H1 (cell line): ENCODE measurements at regions not wholly inside any gene's neighbourhood (a gene's known extent, or its start where the extent isn't known, plus 50 kb on each side); places are given as distances from the start of the nearest gene placed in this dataset.

Experiments used
- CTCF ChIA-PET: fragments of 300-600 bp; sonication (Branson Sonifier 250); formaldehyde crosslinking; loops from one replicate; lab custom pipeline; 2021; ENCODE audit not compliant: partially characterized antibody; lab: Charles Lee
- POLR2A ChIA-PET: fragments of 300-600 bp; sonication (Branson Sonifier 250); formaldehyde crosslinking; loops from one replicate; lab custom pipeline; 2021; ENCODE audit warnings: inconsistent platforms; ENCODE audit not compliant: partially characterized antibody; lab: Charles Lee
- DNase-seq, 2 experiments: peaks; one replicate each; pipeline versions ENCODE4 v3.0.0 to v3.0.0-alpha.2; 2010 to 2022; ENCODE audit warnings: low spot score in 2 of 2, low read depth in 1 of 2, mixed read lengths in 1 of 2
- FAIRE-seq: peaks from 2 replicates; lab custom pipeline; 2011; peaks lifted over from hg19 to GRCh38; lab: Jason Lieb, UNC
- H2AFZ ChIP-seq: 2 replicates; pipeline ENCODE4 v1.8.1; 2012; ENCODE audit warnings: low read length, inconsistent platforms
- H2AK5ac ChIP-seq: 2 replicates; pipeline ENCODE4 v1.6.1; 2013; ENCODE audit warnings: low read depth, low read length
- H2BK120ac ChIP-seq: replicated peaks from 2 replicates; pipeline ENCODE3; 2013; ENCODE audit warnings: low read depth, low read length, inconsistent platforms
- H2BK12ac ChIP-seq: 2 replicates; pipeline ENCODE4 v1.6.1; 2013; ENCODE audit warnings: low read depth, low read length
- H2BK15ac ChIP-seq: 2 replicates; pipeline ENCODE4 v1.6.1; 2013; ENCODE audit warnings: low read length
- H2BK20ac ChIP-seq: 2 replicates; pipeline ENCODE4 v1.6.1; 2013; ENCODE audit warnings: low read length
- H2BK5ac ChIP-seq: 2 replicates; pipeline ENCODE4 v1.6.1; 2013; ENCODE audit warnings: low read depth, low read length
- H3K14ac ChIP-seq: 2 replicates; pipeline ENCODE4 v1.6.1; 2013; ENCODE audit warnings: inconsistent platforms; ENCODE audit not compliant: insufficient read length
- H3K18ac ChIP-seq: 2 replicates; pipeline ENCODE4 v1.6.1; 2013; ENCODE audit warnings: low read length; ENCODE audit errors: extremely low read depth
- H3K23ac ChIP-seq: 2 replicates; pipeline ENCODE4 v1.6.1; 2013; ENCODE audit warnings: inconsistent platforms; ENCODE audit not compliant: insufficient read length
- H3K23me2 ChIP-seq: 2 replicates; pipeline ENCODE4 v1.6.1; 2013; ENCODE audit warnings: low read depth, low read length
- H3K27ac ChIP-seq: 2 replicates; pipeline ENCODE4 v1.6.1; 2011; ENCODE audit warnings: low read depth, low read length, inconsistent platforms
- H3K27me3 ChIP-seq, 4 experiments: replicated peaks in 1 of 4; 1 replicate in 1 of 4; 2 replicates in 3 of 4; pipeline versions ENCODE4 v1.6.1 to v1.8.1; 2011 to 2013; ENCODE audit warnings: low read length in 3 of 4, mild to moderate bottlenecking in 3 of 4, inconsistent platforms in 2 of 4, mixed read lengths in 2 of 4, moderate library complexity in 1 of 4; ENCODE audit not compliant: control insufficient read depth in 3 of 4, insufficient read depth in 3 of 4; ENCODE audit errors: extremely low read depth in 1 of 4
- H3K36me3 ChIP-seq, 4 experiments: 2 replicates each; pipeline versions ENCODE4 v1.6.1 to v1.8.1; 2011 to 2013; ENCODE audit warnings: mild to moderate bottlenecking in 4 of 4, low read length in 3 of 4, moderate library complexity in 2 of 4, control low read depth in 1 of 4, inconsistent platforms in 1 of 4; ENCODE audit not compliant: insufficient read depth in 4 of 4, control insufficient read depth in 2 of 4
- H3K4ac ChIP-seq: replicated peaks from 2 replicates; pipeline ENCODE3; 2013; ENCODE audit warnings: low read length, low read depth, mixed read lengths, inconsistent platforms; ENCODE audit not compliant: insufficient read length
- H3K4me1 ChIP-seq, 4 experiments: replicated peaks in 1 of 4; 1 replicate in 1 of 4; 2 replicates in 3 of 4; pipeline versions ENCODE4 v1.6.1 to v1.8.1; 2011 to 2013; ENCODE audit warnings: low read length in 3 of 4, inconsistent platforms in 2 of 4, mixed read lengths in 1 of 4; ENCODE audit not compliant: insufficient read depth in 4 of 4, control insufficient read depth in 3 of 4
- H3K4me2 ChIP-seq, 2 experiments: 2 replicates each; pipeline versions ENCODE4 v1.6.1 to v1.8.1; 2011 to 2013; ENCODE audit warnings: low read depth in 2 of 2, low read length in 2 of 2, control low read depth in 1 of 2, inconsistent platforms in 1 of 2, mild to moderate bottlenecking in 1 of 2; ENCODE audit not compliant: insufficient read depth in 1 of 2
- H3K4me3 ChIP-seq, 4 experiments: fragments of 200-600, 300-600 bp in 1 of 4; sonication (generic), shearing (Covaris generic), sonication (Bioruptor Twin) in 1 of 4; 2 replicates each; pipeline versions ENCODE4 v1.5.1 to v1.8.1; 2011 to 2016; ENCODE audit warnings: low read length in 4 of 4, low read depth in 3 of 4, control low read depth in 2 of 4, inconsistent platforms in 2 of 4, mild to moderate bottlenecking in 2 of 4, mixed read lengths in 1 of 4, moderate library complexity in 1 of 4; ENCODE audit not compliant: insufficient read depth in 2 of 4; ENCODE audit errors: extremely low read depth in 1 of 4
- H3K56ac ChIP-seq: replicated peaks from 2 replicates; pipeline ENCODE3; 2013; ENCODE audit warnings: low read depth, mild to moderate bottlenecking, mixed read lengths, low read length, inconsistent platforms; ENCODE audit not compliant: insufficient read length
- H3K79me1 ChIP-seq: 2 replicates; pipeline ENCODE4 v1.6.1; 2013; ENCODE audit warnings: low read depth, low read length, control low read depth
- H3K79me2 ChIP-seq, 2 experiments: 2 replicates each; pipeline versions ENCODE4 v1.6.1 to v1.8.1; 2012 to 2013; ENCODE audit warnings: low read length in 2 of 2, mild to moderate bottlenecking in 2 of 2, inconsistent platforms in 1 of 2; ENCODE audit not compliant: insufficient read depth in 2 of 2, control insufficient read depth in 1 of 2
- H3K9ac ChIP-seq, 4 experiments: replicated peaks in 1 of 4; 1 replicate in 1 of 4; 2 replicates in 3 of 4; pipeline versions ENCODE4 v1.6.1 to v1.8.1; 2011 to 2013; ENCODE audit warnings: low read depth in 3 of 4, low read length in 3 of 4, control low read depth in 2 of 4, mild to moderate bottlenecking in 2 of 4, moderate library complexity in 2 of 4, inconsistent platforms in 1 of 4; ENCODE audit errors: extremely low read depth in 1 of 4
- H3K9me3 ChIP-seq, 2 experiments: 2 replicates each; pipeline versions ENCODE4 v1.6.1 to v1.8.1; 2012 to 2013; ENCODE audit warnings: mild to moderate bottlenecking in 2 of 2, moderate library complexity in 2 of 2, control low read depth in 1 of 2, inconsistent platforms in 1 of 2, low read depth in 1 of 2, low read length in 1 of 2, mixed read lengths in 1 of 2; ENCODE audit not compliant: insufficient read depth in 2 of 2
- H4K20me1 ChIP-seq, 2 experiments: replicated peaks in 1 of 2; 2 replicates each; pipeline versions ENCODE3 to v1.8.1; 2011 to 2013; ENCODE audit warnings: inconsistent platforms in 2 of 2, low read length in 2 of 2, mild to moderate bottlenecking in 1 of 2; ENCODE audit not compliant: insufficient read depth in 2 of 2, control insufficient read depth in 1 of 2
- H4K5ac ChIP-seq: 2 replicates; pipeline ENCODE4 v1.6.1; 2013; ENCODE audit warnings: low read length, low read depth, mixed read lengths, inconsistent platforms; ENCODE audit not compliant: insufficient read length
- H4K8ac ChIP-seq: 2 replicates; pipeline ENCODE4 v1.8.0; 2013; ENCODE audit warnings: mild to moderate bottlenecking, moderate library complexity, low read length, inconsistent platforms; ENCODE audit not compliant: insufficient read depth; ENCODE audit errors: extremely low read depth
- H4K91ac ChIP-seq: replicated peaks from 2 replicates; pipeline ENCODE3; 2013; ENCODE audit warnings: low read length, mixed read lengths, inconsistent platforms; ENCODE audit not compliant: insufficient read length
- ATF2 ChIP-seq: IDR thresholded peaks from 2 replicates; pipeline ENCODE4 v1.6.1; 2012; ENCODE audit warnings: low read length, inconsistent platforms
- POLR2A ChIP-seq, 2 experiments: IDR thresholded peaks; 1 replicate in 1 of 2; 2 replicates in 1 of 2; pipeline ENCODE4 v1.6.1; 2011; ENCODE audit warnings: low read depth in 2 of 2, low read length in 2 of 2, mild to moderate bottlenecking in 2 of 2; ENCODE audit errors: control extremely low read depth in 1 of 2
- SIRT6 ChIP-seq: IDR thresholded peaks from one replicate; pipeline ENCODE4 v1.7.1; 2012; ENCODE audit warnings: low read length, inconsistent platforms
- SRF ChIP-seq: IDR thresholded peaks from 2 replicates; pipeline ENCODE4 v1.6.1; 2011; ENCODE audit warnings: mild to moderate bottlenecking, low read depth, low read length, moderate library complexity
- ZNF274 ChIP-seq: IDR thresholded peaks from 2 replicates; pipeline ENCODE4 v1.7.0; 2012; ENCODE audit warnings: low read length, borderline replicate concordance; ENCODE audit errors: extremely low read depth
- WGBS, 2 experiments: shearing (Covaris generic) in 1 of 2; methylation state at CpG; one replicate each; pipeline versions ENCODE4 v1.1.6 to v1.1.7; 2013 to 2015; ENCODE audit warnings: low lambda C conversion rate in 2 of 2, mixed read lengths in 2 of 2, inconsistent platforms in 1 of 2, low coverage in 1 of 2, missing lambda C conversion rate in 1 of 2; ENCODE audit not compliant: insufficient replicate concordance in 2 of 2, insufficient coverage in 1 of 2, insufficient read length in 1 of 2; ENCODE audit errors: extremely low coverage in 1 of 2, missing lambda C conversion rate in 1 of 2; 5-methylcytosine and 5-hydroxymethylcytosine counted together

- Histone ChIP-seq H3K56ac (no peak overlapping the region), H3K9me3 (peaks cover 0 to 6% of the 10 kb centered on the region in 2 experiments; a peak in 1 of 4 replicates), H4K20me1 (no peaks in the 10 kb centered on the region), H2AFZ (no peak overlapping the region), H3K79me2 (no peaks in the 10 kb centered on the region), H3K18ac (no peak overlapping the region), H2BK5ac (no peak overlapping the region), H3K23ac (no peak overlapping the region), H2BK20ac (no peak overlapping the region), H4K5ac (no peak overlapping the region), H3K14ac (no peak overlapping the region), H4K8ac (no peak overlapping the region), H3K36me3 (no peaks in the 10 kb centered on the region), H3K4ac (no peak overlapping the region), H2AK5ac (no peak overlapping the region), H3K4me3 (no peak overlapping the region), H3K79me1 (no peaks in the 10 kb centered on the region), H3K4me2 (no peak overlapping the region), H2BK120ac (no peak overlapping the region), H3K23me2 (no peaks in the 10 kb centered on the region), H4K91ac (no peak overlapping the region), H3K4me1 (no peaks in the 10 kb centered on the region), H2BK15ac (no peak overlapping the region), H3K9ac (no peak overlapping the region), H2BK12ac (no peak overlapping the region), H3K27ac (no peak overlapping the region), H3K27me3 (no peaks in the 10 kb centered on the region)
- POLR2A ChIA-PET, result no interaction called here
- DNase-seq (no peak), FAIRE-seq (no peak)
- CTCF ChIA-PET, result no interaction called here
- WGBS, 2 experiments, result 85% methylated on average over 3 of the region's 3 CpGs; no CpG with 5 or more reads in 1 of the 2 experiments
- no peak for TF ChIP-seq ATF2
- TF ChIP-seq SIRT6, result no peak
- TF ChIP-seq SRF, result no peak
- no peak for TF ChIP-seq ZNF274
- TF ChIP-seq POLR2A (IDR thresholded peaks at IDR 0.05; ENCODE audit: control extremely low read depth in 1 of 2, low read depth in 2 of 2, low read length in 2 of 2), result no peak
Measured at GRCh38 chr20:7004801-7005200, 237.3 kb downstream of the BMP2 start.
